K562 (cell line): ENCODE measurements at regions not wholly inside any gene's neighbourhood (a gene's known extent, or its start where the extent isn't known, plus 50 kb on each side); places are given as distances from the start of the nearest gene placed in this dataset.

Source experiments
- ATAC-seq: fragments of 200-7000 bp; cut with Tn5 transposase; 3 replicates; pipeline ENCODE4 v1.9.1; 2020; ENCODE audit warnings: moderate library complexity
- BruUV-seq: library from RNA; stranded (reverse); fragments of 400-500 nt; replicated peaks from 2 replicates; lab custom pipeline; 2021; lab: Mats Ljungman, UMichigan
- CTCF ChIA-PET: fragments of 300-600 bp; formaldehyde crosslinking; extraction: SDS; loops from one replicate; lab custom pipeline; 2021; ENCODE audit warnings: low intra/inter-chr PET ratio; lab: Yijun Ruan, JAX
- POLR2A ChIA-PET: fragments of 300-600, 350-650 bp; sonication (Branson Sonifier 250); formaldehyde crosslinking; extraction: SDS; loops from one replicate; lab custom pipeline; 2021; ENCODE audit warnings: antibody characterized with exemption, inconsistent platforms; lab: Yijun Ruan, JAX
- DNase-seq, 4 experiments: peaks; one replicate each; pipeline versions ENCODE4 v3.0.0 to v3.0.0-alpha.2; 2011 to 2018; ENCODE audit warnings: low spot score in 3 of 4, mixed read lengths in 3 of 4; ENCODE audit errors: extremely low read depth in 1 of 4
- FAIRE-seq: peaks from 2 replicates; lab custom pipeline; 2011; peaks lifted over from hg19 to GRCh38; lab: Jason Lieb, UNC
- H2AFZ ChIP-seq: 2 replicates; pipeline ENCODE4 v1.6.0; 2011; ENCODE audit warnings: low read depth, low read length, control low read depth, inconsistent platforms
- H3K27ac ChIP-seq: fragments of 200-600 bp; 3 replicates; pipeline ENCODE4 v1.8.0; 2011; ENCODE audit warnings: low read depth, mild to moderate bottlenecking, control low read depth, inconsistent platforms, low read length, moderate library complexity, mixed read lengths; ENCODE audit errors: extremely low read depth
- H3K27me3 ChIP-seq, 2 experiments: fragments of 300-600 bp in 1 of 2; 2 replicates in 1 of 2; 3 replicates in 1 of 2; pipeline versions ENCODE4 v1.6.0 to v1.8.0; 2011; ENCODE audit warnings: inconsistent platforms in 2 of 2, low read length in 2 of 2, mild to moderate bottlenecking in 1 of 2, mixed read lengths in 1 of 2, moderate library complexity in 1 of 2; ENCODE audit not compliant: control insufficient read depth in 2 of 2, insufficient read depth in 2 of 2
- H3K36me3 ChIP-seq: fragments of 300-600 bp; 3 replicates; pipeline ENCODE4 v1.8.0; 2011; ENCODE audit warnings: mild to moderate bottlenecking, low read length, inconsistent platforms; ENCODE audit not compliant: control insufficient read depth, insufficient read depth
- H3K4me1 ChIP-seq, 2 experiments: fragments of 200-600 bp in 1 of 2; replicated peaks in 1 of 2; 2 replicates in 1 of 2; 3 replicates in 1 of 2; pipeline versions ENCODE4 v1.5.1 to v1.8.0; 2011; ENCODE audit warnings: inconsistent platforms in 2 of 2, low read length in 2 of 2, mild to moderate bottlenecking in 1 of 2, mixed read lengths in 1 of 2, moderate library complexity in 1 of 2; ENCODE audit not compliant: control insufficient read depth in 2 of 2, insufficient read depth in 2 of 2
- H3K4me2 ChIP-seq: 2 replicates; pipeline ENCODE4 v1.6.1; 2011; ENCODE audit warnings: low read length, control low read depth, inconsistent platforms, mixed read lengths; ENCODE audit not compliant: insufficient read depth
- H3K4me3 ChIP-seq: fragments of 200-600 bp; sonication (generic), shearing (Covaris generic); 2 replicates; pipeline ENCODE4 v1.5.1; 2016; ENCODE audit warnings: control low read depth, inconsistent platforms
- H3K79me2 ChIP-seq: fragments of 200-600 bp; 3 replicates; pipeline ENCODE4 v1.8.0; 2011; ENCODE audit warnings: low read length, inconsistent platforms; ENCODE audit not compliant: control insufficient read depth, insufficient read depth
- H3K9ac ChIP-seq, 2 experiments: 2 replicates each; pipeline versions ENCODE4 v1.6.0 to v1.6.1; 2011; ENCODE audit warnings: low read depth in 2 of 2, low read length in 2 of 2, control low read depth in 1 of 2, inconsistent platforms in 1 of 2, mild to moderate bottlenecking in 1 of 2, mixed read lengths in 1 of 2; ENCODE audit not compliant: insufficient read depth in 1 of 2
- H3K9me1 ChIP-seq: one replicate; pipeline ENCODE4 v1.6.0; 2011; ENCODE audit warnings: inconsistent platforms, mild to moderate bottlenecking, low read length, moderate library complexity; ENCODE audit not compliant: control insufficient read depth, insufficient read depth
- H3K9me3 ChIP-seq: replicated peaks from 2 replicates; pipeline ENCODE4 v1.5.1; 2011; ENCODE audit warnings: low read depth, low read length, inconsistent platforms; ENCODE audit not compliant: control insufficient read depth, insufficient read depth
- H4K20me1 ChIP-seq: replicated peaks from 2 replicates; pipeline ENCODE4 v1.6.1; 2011; ENCODE audit warnings: low read length, inconsistent platforms, mixed read lengths; ENCODE audit not compliant: control insufficient read depth, insufficient read depth
- BMI1 ChIP-seq: fragments of 150-350 bp; IDR thresholded peaks from 2 replicates; pipeline ENCODE4 v1.6.1; 2014; ENCODE audit warnings: low read length
- E2F3 ChIP-seq: fragments of 250-450 bp; sonication (Bioruptor Pico); IDR thresholded peaks from 2 replicates; pipeline ENCODE4 v1.4.0; 2020; ENCODE audit warnings: mild to moderate bottlenecking
- EP300 ChIP-seq: IDR thresholded peaks from 2 replicates; pipeline ENCODE4 v1.6.1; 2012; ENCODE audit warnings: low read length, improper control_type of control experiment
- HMGN3 ChIP-seq: IDR thresholded peaks from 2 replicates; pipeline ENCODE4 v1.6.1; 2011; ENCODE audit warnings: borderline replicate concordance, low read depth, mild to moderate bottlenecking, mixed read lengths, low read length; ENCODE audit not compliant: insufficient read length; ENCODE audit errors: extremely low read depth
- ZNF232 ChIP-seq: sonication (generic); formaldehyde crosslinking; IDR thresholded peaks from 2 replicates; pipeline ENCODE4 v1.8.0; 2022; ENCODE audit warnings: mild to moderate bottlenecking, missing genetic modification reagents
- ZNF324 ChIP-seq: fragments of 250-450 bp; sonication (Bioruptor Pico); IDR thresholded peaks from 2 replicates; pipeline ENCODE4 v1.4.0; 2020; ENCODE audit warnings: mild to moderate bottlenecking
- ZNF408 ChIP-seq: fragments of 250-450 bp; sonication (Bioruptor Pico); IDR thresholded peaks from 2 replicates; pipeline ENCODE4 v1.4.0; 2020; ENCODE audit warnings: low read depth, mild to moderate bottlenecking, moderate library complexity
- ZNF76 ChIP-seq: fragments of 250-450 bp; sonication (Bioruptor Pico); IDR thresholded peaks from 2 replicates; pipeline ENCODE4 v1.4.0; 2020; ENCODE audit warnings: mild to moderate bottlenecking, moderate library complexity, borderline replicate concordance
- WGBS: fragments of 100-300 bp; shearing (Covaris generic); methylation state at CpG from one replicate; pipeline ENCODE4 v1.1.6; 2016; ENCODE audit warnings: low coverage, mixed read lengths; ENCODE audit not compliant: insufficient coverage; ENCODE audit errors: missing lambda C conversion rate; 5-methylcytosine and 5-hydroxymethylcytosine counted together
- in situ Hi-C: fragments of 300-500 bp; cut with MboI; formaldehyde crosslinking; loops from 4 replicates; pipeline ENCODE4 v1.15.0; 2018; ENCODE audit warnings: inconsistent platforms, mixed read lengths
- intact Hi-C: fragments of 100-400 bp; cut with micrococcal nuclease; formaldehyde crosslinking; loops from 2 replicates; pipeline ENCODE4 v1.14.2; 2022
- TF ChIP-seq, protein P1 (sequence below): fragments of 450-650 bp; IDR thresholded peaks from 2 replicates; pipeline ENCODE4 v1.6.1; 2018; ENCODE audit not compliant: partially characterized antibody
- TF ChIP-seq, protein P2 (sequence below): sonication (generic); formaldehyde crosslinking; IDR thresholded peaks from 2 replicates; pipeline ENCODE4 v1.8.1; 2022; ENCODE audit warnings: missing genetic modification reagents
- TF ChIP-seq, protein P3 (sequence below): fragments of 250-450 bp; sonication (Bioruptor Pico); IDR thresholded peaks from 2 replicates; pipeline ENCODE4 v1.9.0; 2021; ENCODE audit warnings: mild to moderate bottlenecking, inconsistent platforms

DNA sequence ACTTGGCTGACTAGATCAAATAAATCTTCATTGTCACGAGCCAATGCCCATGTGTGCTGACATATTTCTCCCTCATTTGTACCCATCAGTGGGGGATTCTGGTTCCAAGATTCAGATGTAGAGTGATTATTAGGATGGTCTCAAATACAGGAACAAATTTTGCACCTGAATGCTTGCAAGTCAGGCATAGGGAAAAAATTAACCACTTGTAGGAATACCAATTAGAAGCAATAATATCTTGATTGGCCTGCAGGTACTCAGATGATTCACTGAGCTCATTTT is 69.5 kb downstream of the DMAC1 start (continued):
- TF ChIP-seq, protein P1, sequence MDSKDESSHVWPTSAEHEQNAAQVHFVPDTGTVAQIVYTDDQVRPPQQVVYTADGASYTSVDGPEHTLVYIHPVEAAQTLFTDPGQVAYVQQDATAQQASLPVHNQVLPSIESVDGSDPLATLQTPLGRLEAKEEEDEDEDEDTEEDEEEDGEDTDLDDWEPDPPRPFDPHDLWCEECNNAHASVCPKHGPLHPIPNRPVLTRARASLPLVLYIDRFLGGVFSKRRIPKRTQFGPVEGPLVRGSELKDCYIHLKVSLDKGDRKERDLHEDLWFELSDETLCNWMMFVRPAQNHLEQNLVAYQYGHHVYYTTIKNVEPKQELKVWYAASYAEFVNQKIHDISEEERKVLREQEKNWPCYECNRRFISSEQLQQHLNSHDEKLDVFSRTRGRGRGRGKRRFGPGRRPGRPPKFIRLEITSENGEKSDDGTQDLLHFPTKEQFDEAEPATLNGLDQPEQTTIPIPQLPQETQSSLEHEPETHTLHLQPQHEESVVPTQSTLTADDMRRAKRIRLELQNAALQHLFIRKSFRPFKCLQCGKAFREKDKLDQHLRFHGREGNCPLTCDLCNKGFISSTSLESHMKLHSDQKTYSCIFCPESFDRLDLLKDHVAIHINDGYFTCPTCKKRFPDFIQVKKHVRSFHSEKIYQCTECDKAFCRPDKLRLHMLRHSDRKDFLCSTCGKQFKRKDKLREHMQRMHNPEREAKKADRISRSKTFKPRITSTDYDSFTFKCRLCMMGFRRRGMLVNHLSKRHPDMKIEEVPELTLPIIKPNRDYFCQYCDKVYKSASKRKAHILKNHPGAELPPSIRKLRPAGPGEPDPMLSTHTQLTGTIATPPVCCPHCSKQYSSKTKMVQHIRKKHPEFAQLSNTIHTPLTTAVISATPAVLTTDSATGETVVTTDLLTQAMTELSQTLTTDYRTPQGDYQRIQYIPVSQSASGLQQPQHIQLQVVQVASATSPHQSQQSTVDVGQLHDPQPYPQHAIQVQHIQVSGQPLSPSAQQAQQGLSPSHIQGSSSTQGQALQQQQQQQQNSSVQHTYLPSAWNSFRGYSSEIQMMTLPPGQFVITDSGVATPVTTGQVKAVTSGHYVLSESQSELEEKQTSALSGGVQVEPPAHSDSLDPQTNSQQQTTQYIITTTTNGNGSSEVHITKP, result no peak
- no peak for TF ChIP-seq BMI1
- TF ChIP-seq, protein P2, sequence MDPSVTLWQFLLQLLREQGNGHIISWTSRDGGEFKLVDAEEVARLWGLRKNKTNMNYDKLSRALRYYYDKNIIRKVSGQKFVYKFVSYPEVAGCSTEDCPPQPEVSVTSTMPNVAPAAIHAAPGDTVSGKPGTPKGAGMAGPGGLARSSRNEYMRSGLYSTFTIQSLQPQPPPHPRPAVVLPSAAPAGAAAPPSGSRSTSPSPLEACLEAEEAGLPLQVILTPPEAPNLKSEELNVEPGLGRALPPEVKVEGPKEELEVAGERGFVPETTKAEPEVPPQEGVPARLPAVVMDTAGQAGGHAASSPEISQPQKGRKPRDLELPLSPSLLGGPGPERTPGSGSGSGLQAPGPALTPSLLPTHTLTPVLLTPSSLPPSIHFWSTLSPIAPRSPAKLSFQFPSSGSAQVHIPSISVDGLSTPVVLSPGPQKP (CRISPR knock-in tag), result no peak

DNA sequence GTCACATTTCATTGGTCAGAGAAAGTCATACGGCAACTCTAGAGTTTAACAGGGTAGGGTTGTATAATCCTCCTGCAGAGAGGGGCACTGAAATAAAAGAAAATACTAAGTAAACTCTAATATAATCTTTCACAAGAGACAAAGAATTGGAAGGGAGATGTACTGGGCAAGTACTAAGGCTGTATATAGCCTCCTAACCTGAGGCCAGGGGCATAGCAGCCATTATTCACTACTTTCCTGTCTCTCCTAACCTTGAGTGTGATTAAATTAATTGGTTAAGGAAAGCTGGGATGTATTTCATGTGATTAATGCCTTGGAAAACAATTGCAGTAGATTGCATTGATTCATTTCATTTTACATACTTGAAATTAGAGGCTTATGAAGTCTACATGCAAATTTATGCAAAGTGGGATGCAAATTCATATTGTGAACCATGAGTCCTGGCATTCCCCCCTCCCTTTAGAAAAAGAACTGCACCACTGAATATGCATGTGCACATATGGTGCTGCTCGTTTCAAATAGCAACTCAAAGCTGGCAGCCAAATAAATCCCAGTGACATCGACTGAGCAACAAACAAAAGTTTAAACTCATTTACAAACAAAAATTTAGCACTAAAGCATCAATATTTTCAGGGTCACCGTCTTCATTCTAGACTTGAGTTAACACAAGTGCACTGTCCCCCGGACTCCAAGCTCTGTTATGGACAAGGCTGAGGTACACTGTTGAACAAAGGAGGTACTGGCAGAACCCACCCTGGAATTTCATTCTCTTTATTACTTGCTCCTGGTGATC is 70.0 kb downstream of the DMAC1 start:
- no TSS peak for BruUV-seq
- Histone ChIP-seq H2AFZ (no peak overlapping the region), H3K4me3 (no peak overlapping the region), H3K36me3 (no peaks in the 10 kb centered on the region), H3K27me3 (no peaks in the 10 kb centered on the region), H3K9me3 (no peaks in the 10 kb centered on the region), H3K9ac (no peak overlapping the region), H3K9me1 (no peaks in the 10 kb centered on the region), H3K4me2 (no peak overlapping the region), H4K20me1 (no peaks in the 10 kb centered on the region), H3K79me2 (no peaks in the 10 kb centered on the region), H3K27ac (no peak overlapping the region), H3K4me1 (no peaks in the 10 kb centered on the region)
- CTCF ChIA-PET, result no interaction called here
- WGBS, result 0% methylated on average over 5 of the region's 5 CpGs
- TF ChIP-seq EP300, result no peak
- TF ChIP-seq HMGN3, result no peak
- TF ChIP-seq, protein P3, sequence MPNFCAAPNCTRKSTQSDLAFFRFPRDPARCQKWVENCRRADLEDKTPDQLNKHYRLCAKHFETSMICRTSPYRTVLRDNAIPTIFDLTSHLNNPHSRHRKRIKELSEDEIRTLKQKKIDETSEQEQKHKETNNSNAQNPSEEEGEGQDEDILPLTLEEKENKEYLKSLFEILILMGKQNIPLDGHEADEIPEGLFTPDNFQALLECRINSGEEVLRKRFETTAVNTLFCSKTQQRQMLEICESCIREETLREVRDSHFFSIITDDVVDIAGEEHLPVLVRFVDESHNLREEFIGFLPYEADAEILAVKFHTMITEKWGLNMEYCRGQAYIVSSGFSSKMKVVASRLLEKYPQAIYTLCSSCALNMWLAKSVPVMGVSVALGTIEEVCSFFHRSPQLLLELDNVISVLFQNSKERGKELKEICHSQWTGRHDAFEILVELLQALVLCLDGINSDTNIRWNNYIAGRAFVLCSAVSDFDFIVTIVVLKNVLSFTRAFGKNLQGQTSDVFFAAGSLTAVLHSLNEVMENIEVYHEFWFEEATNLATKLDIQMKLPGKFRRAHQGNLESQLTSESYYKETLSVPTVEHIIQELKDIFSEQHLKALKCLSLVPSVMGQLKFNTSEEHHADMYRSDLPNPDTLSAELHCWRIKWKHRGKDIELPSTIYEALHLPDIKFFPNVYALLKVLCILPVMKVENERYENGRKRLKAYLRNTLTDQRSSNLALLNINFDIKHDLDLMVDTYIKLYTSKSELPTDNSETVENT, result no peak
- no peak for TF ChIP-seq ZNF408 (CRISPR knock-in tag)
- TF ChIP-seq ZNF232, result no peak
- no peak for TF ChIP-seq ZNF76
- TF ChIP-seq E2F3 (CRISPR knock-in tag), result no peak
- TF ChIP-seq ZNF324, result no peak
- TF ChIP-seq BMI1, result no peak
- POLR2A ChIA-PET, result no interaction called here
- in situ Hi-C loops, result no loop called here
- ATAC-seq (no peak), FAIRE-seq (no peak), DNase-seq (no peak)
- intact Hi-C loops, result no loop called here
